ENCODE measurements at regions not wholly inside any gene's neighbourhood (a gene's known extent, or its start where the extent isn't known, plus 50 kb on each side); places are given as distances from the start of the nearest gene placed in this dataset.

DNA sequence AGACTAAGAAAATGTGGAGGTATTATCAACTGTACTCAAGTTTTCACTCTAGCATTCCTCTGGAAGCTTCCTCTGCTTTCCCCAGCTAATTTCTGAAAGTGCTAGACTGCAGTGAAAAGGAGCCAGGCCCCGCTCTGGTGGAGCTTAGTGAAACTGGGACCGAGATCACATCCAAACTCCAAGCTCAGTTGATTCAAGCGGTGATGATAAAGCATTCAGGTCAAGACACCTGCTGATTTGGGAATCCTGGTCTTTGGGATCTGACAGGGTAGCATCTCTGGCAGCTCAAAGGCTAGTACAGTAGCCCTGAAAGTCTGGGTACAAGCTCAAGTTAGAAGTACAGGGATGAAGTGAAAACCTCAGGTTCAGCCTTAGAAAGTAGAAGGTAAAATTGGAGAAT lies 120.2 kb upstream of the CRIM1 start:
- TF ChIP-seq, protein P1, sequence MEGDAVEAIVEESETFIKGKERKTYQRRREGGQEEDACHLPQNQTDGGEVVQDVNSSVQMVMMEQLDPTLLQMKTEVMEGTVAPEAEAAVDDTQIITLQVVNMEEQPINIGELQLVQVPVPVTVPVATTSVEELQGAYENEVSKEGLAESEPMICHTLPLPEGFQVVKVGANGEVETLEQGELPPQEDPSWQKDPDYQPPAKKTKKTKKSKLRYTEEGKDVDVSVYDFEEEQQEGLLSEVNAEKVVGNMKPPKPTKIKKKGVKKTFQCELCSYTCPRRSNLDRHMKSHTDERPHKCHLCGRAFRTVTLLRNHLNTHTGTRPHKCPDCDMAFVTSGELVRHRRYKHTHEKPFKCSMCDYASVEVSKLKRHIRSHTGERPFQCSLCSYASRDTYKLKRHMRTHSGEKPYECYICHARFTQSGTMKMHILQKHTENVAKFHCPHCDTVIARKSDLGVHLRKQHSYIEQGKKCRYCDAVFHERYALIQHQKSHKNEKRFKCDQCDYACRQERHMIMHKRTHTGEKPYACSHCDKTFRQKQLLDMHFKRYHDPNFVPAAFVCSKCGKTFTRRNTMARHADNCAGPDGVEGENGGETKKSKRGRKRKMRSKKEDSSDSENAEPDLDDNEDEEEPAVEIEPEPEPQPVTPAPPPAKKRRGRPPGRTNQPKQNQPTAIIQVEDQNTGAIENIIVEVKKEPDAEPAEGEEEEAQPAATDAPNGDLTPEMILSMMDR (conservative IDR thresholded peaks at IDR 0.05; ENCODE audit: low read length), result no peak
- no peak for TF ChIP-seq EZH2phosphoT487 (IDR thresholded peaks at IDR 0.05; ENCODE audit: borderline replicate concordance)
